HTR-8/SVneo (cell line): ENCODE measurements at regions not wholly inside any gene's neighbourhood (a gene's known extent, or its start where the extent isn't known, plus 50 kb on each side); places are given as distances from the start of the nearest gene placed in this dataset.

Experiments used
- DNase-seq: peaks from one replicate; pipeline ENCODE4 v3.0.0; 2011; ENCODE audit warnings: low spot score, mixed read lengths; ENCODE audit not compliant: insufficient read length
- FAIRE-seq: peaks from 2 replicates; lab custom pipeline; 2011; peaks lifted over from hg19 to GRCh38; lab: Jason Lieb, UNC

GRCh38 chr17:77708936-77709335 is 249.6 kb upstream of the TNRC6C start:
- DNase-seq: no peak
- peak; percentile 13 for FAIRE-seq

- DNase-seq (no peak), FAIRE-seq (peak; percentile 54)
These were observed 248.9 kb upstream of the TNRC6C start for GRCh38 chr17:77709594-77709993.

- FAIRE-seq (no peak), DNase-seq (no peak)
These were observed 245.9 kb upstream of the TNRC6C start for GRCh38 chr17:77712578-77712977.

GRCh38 chr17:77716289-77716926 is 242.1 kb upstream of the TNRC6C start:
- no peak for FAIRE-seq
- no peak for DNase-seq

GRCh38 chr17:77717941-77718668 is 240.4 kb upstream of the TNRC6C start:
- DNase-seq (no peak), FAIRE-seq (no peak)

GRCh38 chr17:77718669-77718961 is 239.9 kb upstream of the TNRC6C start:
- peak; percentile 98 for FAIRE-seq
- DNase-seq: no peak

- DNase-seq: no peak
- no peak for FAIRE-seq
These were observed 238.7 kb upstream of the TNRC6C start for GRCh38 chr17:77719806-77720205.

GRCh38 chr17:77720946-77721845 is 237.3 kb upstream of the TNRC6C start:
- FAIRE-seq (no peak), DNase-seq (no peak)

- no peak for FAIRE-seq
- DNase-seq: no peak
These were observed 236.7 kb upstream of the TNRC6C start for GRCh38 chr17:77721846-77722160.

- DNase-seq (no peak), FAIRE-seq (no peak)
These were observed 236.1 kb upstream of the TNRC6C start for GRCh38 chr17:77722366-77722765.

GRCh38 chr17:77723071-77723908 is 235.2 kb upstream of the TNRC6C start:
- FAIRE-seq (no peak), DNase-seq (no peak)

- DNase-seq: no peak
- FAIRE-seq: no peak
These were observed 234.3 kb upstream of the TNRC6C start for GRCh38 chr17:77723909-77724875.

- DNase-seq (no peak), FAIRE-seq (no peak)
These were observed 233.5 kb upstream of the TNRC6C start for GRCh38 chr17:77724876-77725615.

GRCh38 chr17:77725846-77726245 is 232.7 kb upstream of the TNRC6C start:
- no peak for DNase-seq
- FAIRE-seq: no peak

GRCh38 chr17:77726549-77727006 is 231.9 kb upstream of the TNRC6C start:
- no peak for FAIRE-seq
- no peak for DNase-seq

GRCh38 chr17:77727037-77727615 is 231.4 kb upstream of the TNRC6C start:
- FAIRE-seq (no peak), DNase-seq (no peak)

- FAIRE-seq (no peak), DNase-seq (no peak)
These were observed 230.1 kb upstream of the TNRC6C start for GRCh38 chr17:77728474-77728795.

- no peak for FAIRE-seq
- DNase-seq: no peak
These were observed 229.6 kb upstream of the TNRC6C start for GRCh38 chr17:77728871-77729270.
